PC-3 (cell line): ENCODE measurements at regions not wholly inside any gene's neighbourhood (a gene's known extent, or its start where the extent isn't known, plus 50 kb on each side); places are given as distances from the start of the nearest gene placed in this dataset.

Source experiments
- ATAC-seq: fragments of 200-7000 bp; cut with Tn5 transposase; 2 replicates; pipeline ENCODE4 v1.9.1; 2020; ENCODE audit warnings: mild to moderate bottlenecking, moderate library complexity
- BruUV-seq: library from RNA; stranded (reverse); fragments of 400-500 nt; replicated peaks from 2 replicates; lab custom pipeline; 2021; lab: Mats Ljungman, UMichigan
- CTCF ChIA-PET: fragments of 300-600 bp; sonication (Branson Sonifier 250); formaldehyde crosslinking; loops from one replicate; lab custom pipeline; 2022; ENCODE audit warnings: antibody characterized with exemption; lab: Charles Lee
- POLR2A ChIA-PET: fragments of 300-600 bp; sonication (Branson Sonifier 250); formaldehyde crosslinking; loops from one replicate; lab custom pipeline; 2022; ENCODE audit warnings: antibody characterized with exemption; ENCODE audit not compliant: unreplicated experiment; lab: Charles Lee
- DNase-seq: peaks from one replicate; pipeline ENCODE4 v3.0.0-alpha.2; 2015
- H2AFZ ChIP-seq: fragments of 300-600 bp; sonication (generic); 2 replicates; pipeline ENCODE4 v1.6.0; 2016; ENCODE audit warnings: antibody characterized with exemption, low read length
- H3F3A ChIP-seq: fragments of 300-600 bp; sonication (generic); one replicate; pipeline ENCODE4 v1.6.0; 2017; ENCODE audit warnings: antibody characterized with exemption, low read length, control low read depth, mild to moderate bottlenecking; ENCODE audit not compliant: unreplicated experiment
- H3K27ac ChIP-seq: fragments of 300-600 bp; sonication (generic); 2 replicates; pipeline ENCODE4 v1.5.1; 2016; ENCODE audit warnings: mild to moderate bottlenecking, low read length
- H3K27me3 ChIP-seq: fragments of 300-600 bp; sonication (generic); 2 replicates; pipeline ENCODE4 v1.6.1; 2016; ENCODE audit warnings: low read length, mixed read lengths
- H3K36me3 ChIP-seq: fragments of 300-600 bp; sonication (generic); 2 replicates; pipeline ENCODE4 v1.6.1; 2016; ENCODE audit warnings: low read depth, mixed run types, low read length, mixed read lengths
- H3K4me1 ChIP-seq: fragments of 300-600 bp; sonication (generic); 2 replicates; pipeline ENCODE4 v1.5.1; 2016; ENCODE audit warnings: low read length; ENCODE audit not compliant: insufficient read depth
- H3K4me2 ChIP-seq: fragments of 300-600 bp; sonication (generic); 2 replicates; pipeline ENCODE4 v1.6.0; 2016; ENCODE audit warnings: low read length
- H3K4me3 ChIP-seq: fragments of 300-600 bp; sonication (generic); 2 replicates; pipeline ENCODE4 v1.5.1; 2016; ENCODE audit warnings: mild to moderate bottlenecking, low read length, mixed read lengths
- H3K79me2 ChIP-seq: fragments of 300-600 bp; sonication (generic); 2 replicates; pipeline ENCODE4 v1.6.1; 2017; ENCODE audit warnings: low read length, mixed read lengths
- H3K9ac ChIP-seq: fragments of 300-600 bp; sonication (generic); 2 replicates; pipeline ENCODE4 v1.6.0; 2016; ENCODE audit warnings: mild to moderate bottlenecking, low read length
- H3K9me2 ChIP-seq: fragments of 300-600 bp; sonication (generic); replicated peaks from 2 replicates; pipeline ENCODE4 v1.6.1; 2016; ENCODE audit warnings: mixed run types, low read length, mixed read lengths
- H3K9me3 ChIP-seq: fragments of 300-600 bp; sonication (generic); 2 replicates; pipeline ENCODE4 v1.6.1; 2016; ENCODE audit warnings: low read length, mixed read lengths
- H4K20me1 ChIP-seq: fragments of 300-600 bp; sonication (generic); 2 replicates; pipeline ENCODE4 v1.6.1; 2016; ENCODE audit warnings: low read length, mixed read lengths
- CTCF ChIP-seq: fragments of 300-600 bp; sonication (generic); conservative IDR thresholded peaks from 2 replicates; pipeline ENCODE4 v1.5.1; 2017; ENCODE audit warnings: antibody characterized with exemption, low read depth, mild to moderate bottlenecking, low read length
- EZH2 ChIP-seq: fragments of 300-600 bp; sonication (generic); IDR thresholded peaks from one replicate; pipeline ENCODE4 v1.6.1; 2017; ENCODE audit warnings: antibody characterized with exemption, mild to moderate bottlenecking, low read length; ENCODE audit not compliant: unreplicated experiment
- EZH2phosphoT487 ChIP-seq: fragments of 300-600 bp; sonication (generic); IDR thresholded peaks from 2 replicates; pipeline ENCODE4 v1.6.1; 2018; ENCODE audit warnings: mild to moderate bottlenecking, antibody characterized with exemption, low read length, borderline replicate concordance
- intact Hi-C: fragments of 100-400 bp; cut with micrococcal nuclease; formaldehyde crosslinking; loops from 2 replicates; pipeline ENCODE4 v1.9.0; 2023

- no peak for ATAC-seq
- Histone ChIP-seq H3F3A (no peaks in the 10 kb centered on the region), H4K20me1 (no peaks in the 10 kb centered on the region), H3K4me3 (no peak overlapping the region), H3K4me2 (no peak overlapping the region), H3K4me1 (no peaks in the 10 kb centered on the region; the same call in 1 of the 2 replicates), H3K27ac (no peak overlapping the region), H3K79me2 (no peaks in the 10 kb centered on the region), H3K27me3 (no peaks in the 10 kb centered on the region), H3K9me2 (no peaks in the 10 kb centered on the region), H3K9ac (no peak overlapping the region), H3K36me3 (no peaks in the 10 kb centered on the region), H2AFZ (no peak overlapping the region), H3K9me3 (no peaks in the 10 kb centered on the region)
- TF ChIP-seq EZH2phosphoT487 (no peak), EZH2 (no peak), CTCF (no peak)
- DNase-seq = no peak
- intact Hi-C loops = no loop called here
- ChIA-PET CTCF (no interaction called here), POLR2A (no interaction called here)
- BruUV-seq = no TSS peak
Observed at GRCh38 chr17:6213859-6214258, 143.7 kb downstream of the WSCD1 start.

GRCh38 chr17:6212766-6213165 is 142.6 kb downstream of the WSCD1 start:
- Histone ChIP-seq H3K27ac (no peak overlapping the region), H4K20me1 (no peaks in the 10 kb centered on the region), H3F3A (no peaks in the 10 kb centered on the region), H3K36me3 (no peaks in the 10 kb centered on the region), H3K27me3 (no peaks in the 10 kb centered on the region), H2AFZ (no peak overlapping the region), H3K79me2 (no peaks in the 10 kb centered on the region), H3K9ac (no peak overlapping the region), H3K4me2 (no peak overlapping the region), H3K9me3 (no peaks in the 10 kb centered on the region), H3K4me3 (no peak overlapping the region), H3K9me2 (no peaks in the 10 kb centered on the region), H3K4me1 (no peaks in the 10 kb centered on the region; the same call in 1 of the 2 replicates)
- ChIA-PET POLR2A (no interaction called here), CTCF (no interaction called here)
- ATAC-seq (no peak), DNase-seq (no peak)
- TF ChIP-seq CTCF (no peak), EZH2phosphoT487 (no peak), EZH2 (no peak)
- intact Hi-C loops = no loop called here
- BruUV-seq = no TSS peak

GRCh38 chr17:6209829-6210228 is 139.7 kb downstream of the WSCD1 start:
- Histone ChIP-seq H3K27ac (no peak overlapping the region), H3K36me3 (no peaks in the 10 kb centered on the region), H4K20me1 (no peaks in the 10 kb centered on the region), H3K9me3 (no peaks in the 10 kb centered on the region), H3K79me2 (no peaks in the 10 kb centered on the region), H3K9me2 (no peaks in the 10 kb centered on the region), H3F3A (no peaks in the 10 kb centered on the region), H3K4me2 (no peak overlapping the region), H3K9ac (no peak overlapping the region), H2AFZ (no peak overlapping the region), H3K27me3 (no peaks in the 10 kb centered on the region), H3K4me1 (no peaks in the 10 kb centered on the region; the same call in 1 of the 2 replicates), H3K4me3 (no peak overlapping the region)
- BruUV-seq = no TSS peak
- ATAC-seq (no peak), DNase-seq (no peak)
- CTCF ChIA-PET = no interaction called here
- TF ChIP-seq EZH2 (no peak), EZH2phosphoT487 (no peak), CTCF (no peak)
- POLR2A ChIA-PET = no interaction called here
- intact Hi-C loops = no loop called here
